Mononuclear cell (primary cell): ENCODE measurements at regions not wholly inside any gene's neighbourhood (a gene's known extent, or its start where the extent isn't known, plus 50 kb on each side); places are given as distances from the start of the nearest gene placed in this dataset.

ENCODE experiments used
- H3K27me3 ChIP-seq: 2 replicates; pipeline ENCODE4 v1.6.0; 2011; ENCODE audit warnings: low read length, control low read depth; ENCODE audit not compliant: insufficient read depth
- H3K4me1 ChIP-seq: 2 replicates; pipeline ENCODE4 v1.5.1; 2011; ENCODE audit warnings: mild to moderate bottlenecking, low read length, control low read depth; ENCODE audit not compliant: insufficient read depth
- H3K4me3 ChIP-seq: 2 replicates; pipeline ENCODE4 v1.5.1; 2011; ENCODE audit warnings: mild to moderate bottlenecking, low read length, moderate library complexity
- H3K9me3 ChIP-seq: 2 replicates; pipeline ENCODE4 v1.5.1; 2011; ENCODE audit warnings: low read depth, mild to moderate bottlenecking, control low read depth, low read length

- H3K27me3 ChIP-seq: no peaks in the 10 kb centered on the region
- H3K4me1 ChIP-seq: peaks cover 24% of the 10 kb centered on the region
- H3K4me3 ChIP-seq: no peak overlapping the region
- H3K9me3 ChIP-seq: no peaks in the 10 kb centered on the region
Measured at GRCh38 chr3:59285560-59285959, 235.7 kb upstream of the CFAP20DC start.

GRCh38 chr3:59284926-59285325 lies 235.1 kb upstream of the CFAP20DC start:
- Histone ChIP-seq H3K9me3 (no peaks in the 10 kb centered on the region), H3K4me3 (no peak overlapping the region), H3K4me1 (peaks cover 24% of the 10 kb centered on the region), H3K27me3 (no peaks in the 10 kb centered on the region)

GRCh38 chr3:59280113-59280512 lies 230.3 kb upstream of the CFAP20DC start:
- H3K9me3 ChIP-seq: no peaks in the 10 kb centered on the region
- no peaks in the 10 kb centered on the region for H3K27me3 ChIP-seq
- no peak overlapping the region for H3K4me3 ChIP-seq
- no peaks in the 10 kb centered on the region for H3K4me1 ChIP-seq

- Histone ChIP-seq H3K27me3 (no peaks in the 10 kb centered on the region), H3K9me3 (no peaks in the 10 kb centered on the region), H3K4me1 (no peaks in the 10 kb centered on the region), H3K4me3 (no peak overlapping the region)
Measured at GRCh38 chr3:59277816-59278215, 228.0 kb upstream of the CFAP20DC start.

GRCh38 chr3:59277201-59277600 lies 227.4 kb upstream of the CFAP20DC start:
- H3K4me1 ChIP-seq: no peaks in the 10 kb centered on the region
- H3K9me3 ChIP-seq: no peaks in the 10 kb centered on the region
- H3K4me3 ChIP-seq: no peak overlapping the region
- no peaks in the 10 kb centered on the region for H3K27me3 ChIP-seq

- Histone ChIP-seq H3K27me3 (no peaks in the 10 kb centered on the region), H3K9me3 (no peaks in the 10 kb centered on the region), H3K4me1 (no peaks in the 10 kb centered on the region), H3K4me3 (no peak overlapping the region)
Measured at GRCh38 chr3:59273976-59274375, 224.2 kb upstream of the CFAP20DC start.

- no peaks in the 10 kb centered on the region for H3K4me1 ChIP-seq
- H3K4me3 ChIP-seq: no peak overlapping the region
- no peaks in the 10 kb centered on the region for H3K9me3 ChIP-seq
- no peaks in the 10 kb centered on the region for H3K27me3 ChIP-seq
Measured at GRCh38 chr3:59271971-59272370, 222.1 kb upstream of the CFAP20DC start.

GRCh38 chr3:59270921-59271320 lies 221.1 kb upstream of the CFAP20DC start:
- Histone ChIP-seq H3K4me3 (no peak overlapping the region), H3K27me3 (no peaks in the 10 kb centered on the region), H3K9me3 (no peaks in the 10 kb centered on the region), H3K4me1 (no peaks in the 10 kb centered on the region)

GRCh38 chr3:59270209-59270608 lies 220.4 kb upstream of the CFAP20DC start:
- H3K4me3 ChIP-seq: no peak overlapping the region
- H3K9me3 ChIP-seq: no peaks in the 10 kb centered on the region
- H3K4me1 ChIP-seq: no peaks in the 10 kb centered on the region
- H3K27me3 ChIP-seq: no peaks in the 10 kb centered on the region

GRCh38 chr3:59268170-59268569 lies 218.3 kb upstream of the CFAP20DC start:
- Histone ChIP-seq H3K4me1 (no peaks in the 10 kb centered on the region), H3K9me3 (peaks cover 6% of the 10 kb centered on the region), H3K4me3 (no peak overlapping the region), H3K27me3 (no peaks in the 10 kb centered on the region)

- H3K27me3 ChIP-seq: no peaks in the 10 kb centered on the region
- H3K9me3 ChIP-seq: peaks cover 6% of the 10 kb centered on the region
- no peak overlapping the region for H3K4me3 ChIP-seq
- no peaks in the 10 kb centered on the region for H3K4me1 ChIP-seq
Measured at GRCh38 chr3:59267021-59267420, 217.2 kb upstream of the CFAP20DC start.

- Histone ChIP-seq H3K9me3 (peaks cover 6% of the 10 kb centered on the region), H3K4me3 (no peak overlapping the region), H3K4me1 (no peaks in the 10 kb centered on the region)
Measured at GRCh38 chr3:59266551-59266950, 216.7 kb upstream of the CFAP20DC start.

GRCh38 chr3:59265566-59265965 lies 215.7 kb upstream of the CFAP20DC start:
- no peaks in the 10 kb centered on the region for H3K4me1 ChIP-seq
- no peaks in the 10 kb centered on the region for H3K27me3 ChIP-seq
- peaks cover 6% of the 10 kb centered on the region for H3K9me3 ChIP-seq
- H3K4me3 ChIP-seq: no peak overlapping the region

More at GRCh38 chr3:59266551-59266950, 216.7 kb upstream of the CFAP20DC start:
- H3K27me3 ChIP-seq: no peaks in the 10 kb centered on the region

GRCh38 chr3:59264366-59264765 lies 214.5 kb upstream of the CFAP20DC start:
- Histone ChIP-seq H3K4me1 (no peaks in the 10 kb centered on the region), H3K27me3 (no peaks in the 10 kb centered on the region), H3K4me3 (no peak overlapping the region), H3K9me3 (peaks cover 6% of the 10 kb centered on the region)

GRCh38 chr3:59263152-59263551 lies 213.3 kb upstream of the CFAP20DC start:
- Histone ChIP-seq H3K9me3 (peaks cover 6% of the 10 kb centered on the region), H3K4me3 (no peak overlapping the region), H3K4me1 (no peaks in the 10 kb centered on the region), H3K27me3 (no peaks in the 10 kb centered on the region)

GRCh38 chr3:59262076-59262498 lies 212.3 kb upstream of the CFAP20DC start:
- Histone ChIP-seq H3K4me1 (no peaks in the 10 kb centered on the region), H3K9me3 (peaks cover 6% of the 10 kb centered on the region), H3K27me3 (no peaks in the 10 kb centered on the region), H3K4me3 (no peak overlapping the region)

GRCh38 chr3:59261009-59261408 lies 211.2 kb upstream of the CFAP20DC start:
- Histone ChIP-seq H3K9me3 (peaks cover 6% of the 10 kb centered on the region), H3K4me3 (no peak overlapping the region), H3K27me3 (no peaks in the 10 kb centered on the region), H3K4me1 (no peaks in the 10 kb centered on the region)
